ENCODE measurements at regions not wholly inside any gene's neighbourhood (a gene's known extent, or its start where the extent isn't known, plus 50 kb on each side); places are given as distances from the start of the nearest gene placed in this dataset.

GRCh38 chrX:39507617-39508299 is 590.0 kb downstream of the BCOR start:
- Histone ChIP-seq H3K4me3 (ENCODE audit: low read depth, low read length) (no peak overlapping the region), H3K4me1 (ENCODE audit: control insufficient read depth, insufficient read depth, low read length) (0 out of 2 replicates have a peak, but pooled peaks cover 3% of the 10 kb centered on the region), H3K36me3 (ENCODE audit: control insufficient read depth, insufficient read depth, low read length) (no peaks in the 10 kb centered on the region), H3K9me3 (ENCODE audit: control insufficient read depth, insufficient read depth, low read length) (peaks cover 30% of the 10 kb centered on the region), H3K9ac (ENCODE audit: low read depth, low read length) (no peak overlapping the region), H3K27ac (ENCODE audit: low read depth, low read length) (no peak overlapping the region), H3K27me3 (ENCODE audit: control insufficient read depth, insufficient read depth, low read length) (no peaks in the 10 kb centered on the region)

- Histone ChIP-seq H3K27ac (ENCODE audit: low read depth, low read length) (no peak overlapping the region), H3K4me3 (ENCODE audit: low read depth, low read length) (no peak overlapping the region), H3K36me3 (ENCODE audit: control insufficient read depth, insufficient read depth, low read length) (no peaks in the 10 kb centered on the region), H3K9ac (ENCODE audit: low read depth, low read length) (no peak overlapping the region), H3K9me3 (ENCODE audit: control insufficient read depth, insufficient read depth, low read length) (peaks cover 30% of the 10 kb centered on the region), H3K4me1 (ENCODE audit: control insufficient read depth, insufficient read depth, low read length) (0 out of 2 replicates have a peak, but pooled peaks cover 3% of the 10 kb centered on the region), H3K27me3 (ENCODE audit: control insufficient read depth, insufficient read depth, low read length) (no peaks in the 10 kb centered on the region)
Measured at GRCh38 chrX:39508300-39508692, 589.5 kb downstream of the BCOR start.

GRCh38 chrX:39509157-39509556 is 588.6 kb downstream of the BCOR start:
- H3K36me3 ChIP-seq (ENCODE audit: control insufficient read depth, insufficient read depth, low read length) = no peaks in the 10 kb centered on the region
- peaks cover 30% of the 10 kb centered on the region for H3K9me3 ChIP-seq (ENCODE audit: control insufficient read depth, insufficient read depth, low read length)
- 0 out of 2 replicates have a peak, but pooled peaks cover 3% of the 10 kb centered on the region for H3K4me1 ChIP-seq (ENCODE audit: control insufficient read depth, insufficient read depth, low read length)
- no peak overlapping the region for H3K9ac ChIP-seq (ENCODE audit: low read depth, low read length)
- no peak overlapping the region for H3K27ac ChIP-seq (ENCODE audit: low read depth, low read length)
- no peak overlapping the region for H3K4me3 ChIP-seq (ENCODE audit: low read depth, low read length)
- no peaks in the 10 kb centered on the region for H3K27me3 ChIP-seq (ENCODE audit: control insufficient read depth, insufficient read depth, low read length)

- Histone ChIP-seq H3K27me3 (ENCODE audit: control insufficient read depth, insufficient read depth, low read length) (no peaks in the 10 kb centered on the region), H3K9ac (ENCODE audit: low read depth, low read length) (no peak overlapping the region), H3K4me3 (ENCODE audit: low read depth, low read length) (no peak overlapping the region), H3K36me3 (ENCODE audit: control insufficient read depth, insufficient read depth, low read length) (no peaks in the 10 kb centered on the region), H3K9me3 (ENCODE audit: control insufficient read depth, insufficient read depth, low read length) (peaks cover 21% of the 10 kb centered on the region), H3K27ac (ENCODE audit: low read depth, low read length) (no peak overlapping the region), H3K4me1 (ENCODE audit: control insufficient read depth, insufficient read depth, low read length) (no peaks in the 10 kb centered on the region)
Measured at GRCh38 chrX:39513836-39514235, 583.9 kb downstream of the BCOR start.

GRCh38 chrX:39514801-39515200 is 583.0 kb downstream of the BCOR start:
- Histone ChIP-seq H3K36me3 (ENCODE audit: control insufficient read depth, insufficient read depth, low read length) (no peaks in the 10 kb centered on the region), H3K27me3 (ENCODE audit: control insufficient read depth, insufficient read depth, low read length) (no peaks in the 10 kb centered on the region), H3K9ac (ENCODE audit: low read depth, low read length) (no peak overlapping the region), H3K27ac (ENCODE audit: low read depth, low read length) (no peak overlapping the region), H3K4me3 (ENCODE audit: low read depth, low read length) (no peak overlapping the region), H3K9me3 (ENCODE audit: control insufficient read depth, insufficient read depth, low read length) (peaks cover 13% of the 10 kb centered on the region), H3K4me1 (ENCODE audit: control insufficient read depth, insufficient read depth, low read length) (no peaks in the 10 kb centered on the region)

- Histone ChIP-seq H3K4me3 (ENCODE audit: low read depth, low read length) (no peak overlapping the region), H3K36me3 (ENCODE audit: control insufficient read depth, insufficient read depth, low read length) (no peaks in the 10 kb centered on the region), H3K9me3 (ENCODE audit: control insufficient read depth, insufficient read depth, low read length) (0 out of 2 replicates have a peak, but pooled peaks cover 3% of the 10 kb centered on the region), H3K27ac (ENCODE audit: low read depth, low read length) (no peak overlapping the region), H3K27me3 (ENCODE audit: control insufficient read depth, insufficient read depth, low read length) (no peaks in the 10 kb centered on the region), H3K9ac (ENCODE audit: low read depth, low read length) (no peak overlapping the region), H3K4me1 (ENCODE audit: control insufficient read depth, insufficient read depth, low read length) (no peaks in the 10 kb centered on the region)
Measured at GRCh38 chrX:39516427-39516841, 581.3 kb downstream of the BCOR start.

- Histone ChIP-seq H3K27ac (ENCODE audit: low read depth, low read length) (no peak overlapping the region), H3K4me1 (ENCODE audit: control insufficient read depth, insufficient read depth, low read length) (no peaks in the 10 kb centered on the region), H3K27me3 (ENCODE audit: control insufficient read depth, insufficient read depth, low read length) (no peaks in the 10 kb centered on the region), H3K9ac (ENCODE audit: low read depth, low read length) (no peak overlapping the region), H3K4me3 (ENCODE audit: low read depth, low read length) (no peak overlapping the region), H3K9me3 (ENCODE audit: control insufficient read depth, insufficient read depth, low read length) (peaks cover 5% of the 10 kb centered on the region; the same call in 1 of the 2 replicates), H3K36me3 (ENCODE audit: control insufficient read depth, insufficient read depth, low read length) (no peaks in the 10 kb centered on the region)
Measured at GRCh38 chrX:39518476-39519029, 579.2 kb downstream of the BCOR start.

GRCh38 chrX:39519030-39519488 is 578.7 kb downstream of the BCOR start:
- no peak overlapping the region for H3K4me3 ChIP-seq (ENCODE audit: low read depth, low read length)
- no peaks in the 10 kb centered on the region for H3K4me1 ChIP-seq (ENCODE audit: control insufficient read depth, insufficient read depth, low read length)
- no peak overlapping the region for H3K9ac ChIP-seq (ENCODE audit: low read depth, low read length)
- peaks cover 10% of the 10 kb centered on the region; the same call in 1 of the 2 replicates for H3K9me3 ChIP-seq (ENCODE audit: control insufficient read depth, insufficient read depth, low read length)
- no peak overlapping the region for H3K27ac ChIP-seq (ENCODE audit: low read depth, low read length)
- no peaks in the 10 kb centered on the region for H3K27me3 ChIP-seq (ENCODE audit: control insufficient read depth, insufficient read depth, low read length)
- H3K36me3 ChIP-seq (ENCODE audit: control insufficient read depth, insufficient read depth, low read length) = no peaks in the 10 kb centered on the region

GRCh38 chrX:39519566-39520301 is 578.0 kb downstream of the BCOR start:
- no peaks in the 10 kb centered on the region for H3K36me3 ChIP-seq (ENCODE audit: control insufficient read depth, insufficient read depth, low read length)
- no peak overlapping the region for H3K4me3 ChIP-seq (ENCODE audit: low read depth, low read length)
- no peaks in the 10 kb centered on the region for H3K4me1 ChIP-seq (ENCODE audit: control insufficient read depth, insufficient read depth, low read length)
- H3K9me3 ChIP-seq (ENCODE audit: control insufficient read depth, insufficient read depth, low read length) = peaks cover 11% of the 10 kb centered on the region; the same call in 1 of the 2 replicates
- no peaks in the 10 kb centered on the region for H3K27me3 ChIP-seq (ENCODE audit: control insufficient read depth, insufficient read depth, low read length)
- no peak overlapping the region for H3K27ac ChIP-seq (ENCODE audit: low read depth, low read length)
- no peak overlapping the region for H3K9ac ChIP-seq (ENCODE audit: low read depth, low read length)

- Histone ChIP-seq H3K4me3 (ENCODE audit: low read depth, low read length) (no peak overlapping the region), H3K27me3 (ENCODE audit: control insufficient read depth, insufficient read depth, low read length) (no peaks in the 10 kb centered on the region), H3K9ac (ENCODE audit: low read depth, low read length) (no peak overlapping the region), H3K27ac (ENCODE audit: low read depth, low read length) (no peak overlapping the region), H3K4me1 (ENCODE audit: control insufficient read depth, insufficient read depth, low read length) (no peaks in the 10 kb centered on the region), H3K9me3 (ENCODE audit: control insufficient read depth, insufficient read depth, low read length) (peaks cover 11% of the 10 kb centered on the region; the same call in 1 of the 2 replicates), H3K36me3 (ENCODE audit: control insufficient read depth, insufficient read depth, low read length) (no peaks in the 10 kb centered on the region)
Measured at GRCh38 chrX:39525758-39526157, 572.0 kb downstream of the BCOR start.

- H3K9ac ChIP-seq (ENCODE audit: low read depth, low read length) = no peak overlapping the region
- H3K27ac ChIP-seq (ENCODE audit: low read depth, low read length) = no peak overlapping the region
- no peaks in the 10 kb centered on the region for H3K27me3 ChIP-seq (ENCODE audit: control insufficient read depth, insufficient read depth, low read length)
- H3K9me3 ChIP-seq (ENCODE audit: control insufficient read depth, insufficient read depth, low read length) = peaks cover 13% of the 10 kb centered on the region; the same call in 1 of the 2 replicates
- H3K4me1 ChIP-seq (ENCODE audit: control insufficient read depth, insufficient read depth, low read length) = no peaks in the 10 kb centered on the region
- no peak overlapping the region for H3K4me3 ChIP-seq (ENCODE audit: low read depth, low read length)
- H3K36me3 ChIP-seq (ENCODE audit: control insufficient read depth, insufficient read depth, low read length) = no peaks in the 10 kb centered on the region
Measured at GRCh38 chrX:39527025-39527424, 570.7 kb downstream of the BCOR start.
